Right renal cortex interstitium (tissue), 3 donors: ENCODE measurements at regions not wholly inside any gene's neighbourhood (a gene's known extent, or its start where the extent isn't known, plus 50 kb on each side); places are given as distances from the start of the nearest gene placed in this dataset.
"Not testable (repeated sequence)": the region's sequence is repeated elsewhere in the genome, so short reads cannot be mapped to it uniquely, and the experiment has no call there.

Experiments used
- DNase-seq, 3 donors: peaks; one replicate each; pipeline ENCODE4 v3.0.0-alpha.2; 2013; ENCODE audit warnings: low read depth in 3 of 3, low spot score in 2 of 3

- no peak for DNase-seq
Observed at GRCh38 chr2:34176693-34177092, 577.6 kb upstream of the FAM98A start.

GRCh38 chr2:34174506-34174905, 575.4 kb upstream of the FAM98A start:
- DNase-seq = no peak

GRCh38 chr2:34162231-34162630, 563.1 kb upstream of the FAM98A start:
- DNase-seq = no peak

GRCh38 chr2:34161549-34161948, 562.5 kb upstream of the FAM98A start:
- no peak for DNase-seq

GRCh38 chr2:34159901-34160300, 560.8 kb upstream of the FAM98A start:
- no peak for DNase-seq

GRCh38 chr2:34153484-34153883, 554.4 kb upstream of the FAM98A start:
- no peak for DNase-seq

- DNase-seq = no peak
Observed at GRCh38 chr2:34147780-34148179, 548.7 kb upstream of the FAM98A start.

GRCh38 chr2:34143149-34143548, 544.0 kb upstream of the FAM98A start:
- DNase-seq = no peak

- not testable (repeated sequence) for DNase-seq
Observed at GRCh38 chr2:34142531-34143008, 543.5 kb upstream of the FAM98A start.

GRCh38 chr2:34133065-34133464, 534.0 kb upstream of the FAM98A start:
- not testable (repeated sequence) for DNase-seq

GRCh38 chr2:34126279-34126678, 527.2 kb upstream of the FAM98A start:
- no peak for DNase-seq

- no peak for DNase-seq
Observed at GRCh38 chr2:34123996-34124785, 525.1 kb upstream of the FAM98A start.

GRCh38 chr2:34121076-34121475, 522.0 kb upstream of the FAM98A start:
- DNase-seq = no peak

- no peak for DNase-seq
Observed at GRCh38 chr2:34115076-34115475, 516.0 kb upstream of the FAM98A start.

GRCh38 chr2:34112161-34112560, 513.1 kb upstream of the FAM98A start:
- DNase-seq = no peak

GRCh38 chr2:34110392-34110791, 511.3 kb upstream of the FAM98A start:
- no peak for DNase-seq

- DNase-seq = no peak
Observed at GRCh38 chr2:34107811-34108210, 508.7 kb upstream of the FAM98A start.

- DNase-seq = no peak
Observed at GRCh38 chr2:34105006-34105767, 506.1 kb upstream of the FAM98A start.

- no peak for DNase-seq
Observed at GRCh38 chr2:34104601-34105000, 505.5 kb upstream of the FAM98A start.

GRCh38 chr2:34103437-34103836, 504.3 kb upstream of the FAM98A start:
- DNase-seq = no peak

- DNase-seq = no peak
Observed at GRCh38 chr2:34102339-34102738, 503.2 kb upstream of the FAM98A start.

- no peak for DNase-seq
Observed at GRCh38 chr2:34099377-34099776, 500.3 kb upstream of the FAM98A start.
